Fibroblast of mammary gland (primary cell): ENCODE measurements at regions not wholly inside any gene's neighbourhood (a gene's known extent, or its start where the extent isn't known, plus 50 kb on each side); places are given as distances from the start of the nearest gene placed in this dataset.

Source experiments
- DNase-seq: peaks from one replicate; pipeline ENCODE4 v3.0.0-alpha.2; 2010; ENCODE audit warnings: low read depth
- H3K4me3 ChIP-seq: 2 replicates; pipeline ENCODE4 v1.5.1; 2011; ENCODE audit warnings: low read depth, mild to moderate bottlenecking, low read length, moderate library complexity; ENCODE audit not compliant: control insufficient read depth
- CTCF ChIP-seq: conservative IDR thresholded peaks from 2 replicates; pipeline ENCODE4 v1.5.1; 2011; ENCODE audit warnings: low read depth, low read length, inconsistent platforms; ENCODE audit not compliant: control insufficient read depth, insufficient read depth

- no peak for TF ChIP-seq CTCF
- DNase-seq = peak; percentile 60
- H3K4me3 ChIP-seq = no peak overlapping the region
Measured at GRCh38 chr12:88251798-88252197, 109.7 kb downstream of the TMTC3 start.

GRCh38 chr12:88253371-88253978, 111.4 kb downstream of the TMTC3 start:
- H3K4me3 ChIP-seq = no peak overlapping the region
- no peak for TF ChIP-seq CTCF
- no peak for DNase-seq

GRCh38 chr12:88255224-88255623, 113.1 kb downstream of the TMTC3 start:
- H3K4me3 ChIP-seq = no peak overlapping the region
- no peak for DNase-seq
- TF ChIP-seq CTCF = no peak

GRCh38 chr12:88255847-88256246, 113.7 kb downstream of the TMTC3 start:
- no peak overlapping the region for H3K4me3 ChIP-seq
- DNase-seq = no peak
- no peak for TF ChIP-seq CTCF

GRCh38 chr12:88258396-88258795, 116.3 kb downstream of the TMTC3 start:
- no peak for TF ChIP-seq CTCF

GRCh38 chr12:88266806-88267360, 124.8 kb downstream of the TMTC3 start:
- peak; percentile 32 for DNase-seq
- no peak for TF ChIP-seq CTCF
- H3K4me3 ChIP-seq = no peak overlapping the region

More at GRCh38 chr12:88258396-88258795, 116.3 kb downstream of the TMTC3 start:
- peak; percentile 83 for DNase-seq
- no peak overlapping the region for H3K4me3 ChIP-seq
